GM18511 (cell line): ENCODE measurements at regions not wholly inside any gene's neighbourhood (a gene's known extent, or its start where the extent isn't known, plus 50 kb on each side); places are given as distances from the start of the nearest gene placed in this dataset.

ENCODE experiments used
- ATAC-seq: cut with Tn5 transposase; IDR thresholded peaks from one replicate; pipeline ENCODE4 v1.9.1; 2021; ENCODE audit warnings: mild to moderate bottlenecking, moderate library complexity; ENCODE audit not compliant: unreplicated experiment

DNA sequence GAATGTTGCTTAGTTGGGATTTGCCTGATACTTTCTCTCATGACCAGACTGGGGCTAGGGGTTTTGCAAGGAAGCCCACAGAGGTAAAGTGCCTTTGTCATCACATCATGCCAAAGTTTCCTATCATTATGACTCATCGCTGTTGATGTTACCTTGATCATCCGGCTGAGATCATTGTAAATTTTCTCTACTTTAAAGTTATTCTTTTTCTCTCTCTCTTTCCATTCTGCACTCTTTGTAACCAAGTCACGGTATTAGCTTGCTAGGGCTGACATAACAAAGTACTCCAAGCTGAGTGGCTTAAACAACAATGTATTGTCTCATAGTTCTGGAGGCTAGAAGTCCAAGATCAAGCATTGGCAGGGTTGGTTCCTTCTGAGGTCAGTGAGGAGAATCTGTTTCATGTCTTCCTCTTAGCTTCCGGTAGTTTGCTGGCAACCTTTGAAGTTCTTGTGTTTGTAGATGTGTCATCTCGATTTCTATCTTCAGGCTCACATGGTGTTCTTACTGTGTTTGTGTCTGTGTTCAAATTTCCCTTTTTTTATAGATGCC is 113.0 kb downstream of the DTHD1 start:
- ATAC-seq: peak; percentile 90

DNA sequence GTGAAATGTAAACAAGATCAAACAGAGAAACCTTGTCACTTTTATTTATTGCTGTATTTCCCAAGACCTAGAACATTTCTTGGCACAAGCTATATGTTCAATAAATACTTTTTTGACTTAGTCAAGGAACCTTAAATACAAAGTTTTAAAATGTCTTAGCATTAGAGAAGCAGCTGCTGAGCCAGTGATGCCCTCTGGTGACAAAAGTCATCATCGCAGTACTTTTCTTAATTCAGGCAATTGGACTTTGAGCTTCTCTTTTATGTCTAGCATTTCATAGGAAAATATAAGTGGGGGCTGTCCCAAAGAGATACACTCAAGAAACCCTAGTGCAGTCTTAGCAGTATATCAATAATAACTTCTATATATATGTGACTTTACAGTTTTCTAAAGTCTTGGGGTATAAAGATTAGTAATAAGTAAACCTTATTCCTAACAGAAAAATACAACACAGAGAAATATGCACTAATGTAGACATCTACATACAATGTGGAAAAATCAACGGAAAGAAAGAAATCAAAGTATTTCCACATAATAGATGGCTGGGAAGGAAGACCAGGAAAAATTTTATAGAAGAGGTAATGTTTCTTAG is 118.4 kb downstream of the DTHD1 start:
- ATAC-seq: peak; percentile 69

DNA sequence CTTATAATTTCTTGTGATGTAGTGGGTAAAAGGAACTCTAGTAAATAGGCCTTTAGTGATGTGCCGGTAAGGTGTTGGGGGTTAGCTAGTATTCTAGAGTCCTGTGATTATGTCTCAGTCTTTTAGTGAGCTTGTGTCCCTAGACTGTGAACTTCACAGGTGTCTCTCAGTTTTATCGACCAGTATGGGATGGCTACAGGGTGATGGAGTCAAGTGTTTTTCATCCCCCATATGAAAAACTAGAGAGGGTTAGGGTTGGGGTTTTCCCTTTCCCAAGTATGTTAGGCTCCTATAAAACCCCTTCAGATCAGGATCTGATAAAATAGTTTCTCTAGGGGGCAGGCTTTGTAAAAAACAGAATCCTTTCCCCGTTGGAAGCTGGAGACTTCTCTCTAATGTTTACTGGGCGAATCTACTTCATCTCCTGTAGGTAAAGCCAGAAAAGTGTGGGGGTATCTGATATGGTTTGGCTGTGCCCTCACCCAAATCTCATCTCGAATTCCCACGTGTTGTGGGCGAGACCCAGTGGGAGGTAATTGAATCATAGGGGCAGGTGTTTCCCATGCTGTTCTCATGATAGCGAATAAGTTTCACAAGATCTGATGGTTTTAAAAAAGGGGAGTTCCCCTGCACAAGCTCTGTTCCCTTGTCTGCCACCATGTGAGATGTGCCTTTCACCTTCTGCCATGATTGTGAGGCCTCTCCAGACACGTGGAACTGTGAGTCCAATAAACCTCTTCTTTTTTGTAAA is 120.8 kb downstream of the DTHD1 start:
- ATAC-seq: no peak

DNA sequence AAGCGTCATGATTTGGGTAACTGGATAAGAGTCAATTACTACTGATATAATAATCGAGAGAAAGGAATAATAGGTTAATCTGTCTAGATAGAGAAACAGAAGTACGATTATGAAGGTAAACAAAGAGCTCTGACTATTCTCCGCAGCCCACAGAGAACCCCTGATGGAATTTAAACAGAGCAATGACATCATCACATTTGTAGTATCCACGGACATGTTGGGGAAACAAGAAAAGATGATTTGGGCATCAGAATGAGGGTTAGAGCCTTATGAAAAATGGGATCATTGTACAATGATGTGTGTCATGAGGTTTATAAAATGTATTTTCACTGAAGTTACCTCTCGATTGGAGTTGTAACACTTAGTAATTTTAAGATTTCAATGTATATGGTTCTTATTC is 129.9 kb downstream of the DTHD1 start:
- ATAC-seq: no peak

DNA sequence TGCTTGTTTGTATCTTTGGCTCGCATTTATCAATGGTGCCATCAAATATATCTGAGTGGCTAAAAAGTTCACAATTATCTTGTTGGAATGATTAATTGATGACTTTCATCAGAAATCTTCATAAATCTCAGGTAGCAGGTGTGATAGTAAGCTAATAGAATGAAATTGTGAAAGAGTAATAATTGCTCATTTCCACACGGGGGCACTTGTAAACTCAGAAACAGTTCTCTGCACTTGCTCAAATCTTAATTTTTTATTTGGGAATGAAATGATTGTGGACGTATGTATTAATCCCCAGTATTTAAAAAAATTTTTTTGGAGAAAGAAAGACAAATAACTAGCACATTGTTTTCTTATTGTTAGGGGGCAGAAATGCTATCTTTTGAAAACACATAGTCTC is 132.8 kb downstream of the DTHD1 start:
- ATAC-seq: no peak

- ATAC-seq: no peak
These were observed 135.7 kb downstream of the DTHD1 start for GRCh38 chr4:36417146-36417545.

DNA sequence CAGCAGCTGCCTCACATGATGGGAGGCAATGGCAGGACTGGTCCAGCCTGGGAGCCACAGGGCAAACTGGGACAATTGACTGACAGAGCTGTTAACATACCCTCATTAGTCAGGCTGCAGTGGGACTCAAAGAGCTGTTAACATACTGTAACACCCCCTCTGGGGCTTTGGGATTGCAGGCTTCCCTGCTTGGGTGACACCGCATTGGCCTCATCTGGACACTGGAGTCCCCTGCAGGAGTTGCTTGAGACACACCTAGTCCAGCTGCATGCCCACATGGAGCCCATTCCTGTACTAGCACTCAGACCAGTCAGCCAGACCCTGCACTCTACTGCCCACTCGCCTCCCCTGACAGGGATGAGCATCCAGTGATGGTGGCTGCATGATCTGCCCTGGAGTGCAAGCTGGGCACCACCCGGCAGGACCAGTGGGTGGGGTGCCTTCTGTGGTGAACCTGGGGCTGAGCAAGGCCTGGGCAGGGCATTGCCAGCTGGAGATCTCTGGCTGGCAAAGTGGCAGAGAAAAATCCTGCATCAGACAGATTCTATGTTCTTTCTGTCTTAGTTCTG is 138.8 kb downstream of the DTHD1 start:
- ATAC-seq: no peak

- no peak for ATAC-seq
These were observed 141.2 kb downstream of the DTHD1 start for GRCh38 chr4:36422607-36423006.

DNA sequence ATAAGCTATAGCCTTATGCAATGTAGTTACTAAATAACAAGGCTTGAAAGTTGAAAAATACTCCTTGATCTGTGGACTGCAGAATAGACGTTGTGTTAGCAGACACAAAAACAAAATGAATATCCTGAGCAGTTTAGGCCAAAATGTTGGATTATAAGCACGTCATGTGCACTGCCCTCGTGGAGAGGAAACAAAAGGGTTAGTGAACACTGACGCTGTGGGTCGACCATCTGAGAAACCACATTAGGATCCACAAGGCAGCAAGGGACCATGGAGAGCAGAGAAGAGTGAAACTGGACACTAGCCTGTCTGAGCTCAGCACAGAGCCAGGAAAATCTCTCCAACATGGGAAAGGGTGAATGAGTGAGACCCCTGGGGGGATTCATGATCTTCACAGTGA is 145.3 kb downstream of the DTHD1 start:
- no peak for ATAC-seq

DNA sequence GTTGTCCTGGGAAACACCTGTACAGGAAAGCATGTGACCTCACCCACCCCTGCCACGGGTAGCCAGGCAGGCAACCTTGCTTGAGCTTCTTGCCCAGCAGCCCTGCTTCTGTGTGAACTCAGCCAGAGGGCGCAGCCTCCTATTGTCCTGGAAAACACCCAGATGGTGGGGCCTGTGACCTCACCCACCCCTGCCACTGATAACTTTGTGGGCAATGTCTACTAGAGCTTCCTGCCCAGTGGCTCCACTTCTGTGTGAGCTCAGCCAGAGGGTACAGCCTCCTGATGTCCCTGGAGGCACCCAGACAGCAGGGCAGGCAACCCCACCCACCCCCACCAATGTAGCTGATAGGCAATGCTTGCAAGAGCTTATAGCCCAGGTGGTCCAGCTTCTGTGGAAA is 146.3 kb downstream of the DTHD1 start:
- ATAC-seq: no peak

GRCh38 chr4:36432586-36432985 is 151.2 kb downstream of the DTHD1 start:
- ATAC-seq: no peak

- ATAC-seq: no peak
These were observed 158.1 kb downstream of the DTHD1 start for GRCh38 chr4:36439556-36439955.

DNA sequence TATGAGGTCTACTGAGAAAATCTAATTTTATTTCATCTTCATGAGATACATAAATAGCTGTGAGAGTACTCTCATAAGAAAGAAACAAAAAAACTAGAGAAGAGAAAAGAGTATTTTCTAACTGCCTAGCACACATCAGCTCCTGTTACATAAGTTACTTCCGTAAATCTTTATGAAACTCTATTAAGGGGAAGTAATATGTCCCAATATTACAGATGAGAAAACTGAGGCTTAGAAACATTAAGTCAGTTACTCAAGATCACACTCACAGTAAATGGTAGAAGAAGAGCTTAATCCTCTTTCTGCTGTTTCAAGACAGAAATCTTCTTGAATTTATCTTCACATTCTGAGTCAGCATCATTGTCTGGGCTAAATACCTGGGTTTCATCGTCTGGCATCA is 164.1 kb downstream of the DTHD1 start:
- no peak for ATAC-seq

DNA sequence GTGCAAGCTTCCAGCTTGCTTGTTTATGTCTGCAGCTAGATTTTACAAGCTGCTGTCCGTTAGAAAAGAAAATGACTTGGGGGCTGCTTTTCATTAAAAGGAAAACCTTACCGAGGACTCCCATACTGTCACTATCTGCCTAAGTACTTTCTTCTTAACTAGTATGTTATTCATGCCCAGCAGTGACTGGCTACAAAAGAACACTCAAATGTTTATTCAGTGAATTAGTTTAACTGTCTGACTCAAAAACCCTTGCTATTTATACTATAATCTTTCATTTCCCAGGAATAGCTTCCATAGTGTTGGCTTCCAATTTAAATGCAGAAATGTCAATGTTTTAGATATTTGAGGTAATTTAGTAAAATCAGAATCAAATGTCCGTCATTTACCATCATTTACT is 164.9 kb downstream of the DTHD1 start:
- ATAC-seq: no peak

DNA sequence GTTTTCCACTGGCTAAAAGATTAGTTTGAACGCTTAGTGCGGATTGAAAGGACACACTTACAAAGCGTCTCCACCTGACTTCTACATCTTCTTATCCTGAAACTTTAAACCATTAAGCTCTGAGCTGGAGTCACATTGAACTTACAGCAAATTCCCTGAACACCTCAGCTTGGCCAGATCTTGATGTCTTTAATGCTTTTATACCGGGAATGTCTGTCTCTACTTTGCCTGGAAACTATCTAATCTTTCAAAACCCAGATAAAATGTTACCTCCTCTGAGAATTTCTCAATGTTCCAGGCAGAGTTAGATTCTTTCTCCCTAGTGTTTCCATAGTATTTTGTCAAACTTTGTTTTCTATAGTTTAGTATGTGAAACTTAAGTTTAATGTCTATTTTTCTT is 179.9 kb downstream of the DTHD1 start:
- ATAC-seq: no peak

- no peak for ATAC-seq
These were observed 186.3 kb downstream of the DTHD1 start for GRCh38 chr4:36467670-36468069.

- ATAC-seq: no peak
These were observed 190.5 kb downstream of the DTHD1 start for GRCh38 chr4:36471903-36472302.

- no peak for ATAC-seq
These were observed 194.7 kb downstream of the DTHD1 start for GRCh38 chr4:36476135-36476534.

- ATAC-seq: no peak
These were observed 196.4 kb downstream of the DTHD1 start for GRCh38 chr4:36477861-36478260.

DNA sequence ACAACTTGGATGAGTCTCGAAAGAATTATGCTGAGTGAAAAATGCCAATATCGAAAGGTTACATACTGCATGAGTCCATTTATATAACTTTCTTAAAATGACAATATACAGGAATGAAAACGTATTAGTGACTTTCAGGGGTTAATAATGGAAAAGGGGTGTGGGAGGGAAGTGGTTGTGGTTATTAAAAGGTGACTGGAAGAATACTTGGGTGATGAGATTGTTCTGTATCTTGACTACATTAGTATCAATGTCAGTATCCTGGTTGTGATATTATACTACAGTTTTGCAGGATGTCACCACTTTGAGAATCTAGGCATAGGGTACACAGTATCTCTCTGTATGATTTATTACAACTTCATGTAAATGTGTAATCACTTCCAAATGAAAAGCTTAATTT is 204.5 kb downstream of the DTHD1 start:
- no peak for ATAC-seq

GRCh38 chr4:36489798-36490197 is 208.4 kb downstream of the DTHD1 start:
- no peak for ATAC-seq

GRCh38 chr4:36492041-36492440 is 210.6 kb downstream of the DTHD1 start:
- no peak for ATAC-seq
